ENCODE measurements at regions not wholly inside any gene's neighbourhood (a gene's known extent, or its start where the extent isn't known, plus 50 kb on each side); places are given as distances from the start of the nearest gene placed in this dataset.

DNA sequence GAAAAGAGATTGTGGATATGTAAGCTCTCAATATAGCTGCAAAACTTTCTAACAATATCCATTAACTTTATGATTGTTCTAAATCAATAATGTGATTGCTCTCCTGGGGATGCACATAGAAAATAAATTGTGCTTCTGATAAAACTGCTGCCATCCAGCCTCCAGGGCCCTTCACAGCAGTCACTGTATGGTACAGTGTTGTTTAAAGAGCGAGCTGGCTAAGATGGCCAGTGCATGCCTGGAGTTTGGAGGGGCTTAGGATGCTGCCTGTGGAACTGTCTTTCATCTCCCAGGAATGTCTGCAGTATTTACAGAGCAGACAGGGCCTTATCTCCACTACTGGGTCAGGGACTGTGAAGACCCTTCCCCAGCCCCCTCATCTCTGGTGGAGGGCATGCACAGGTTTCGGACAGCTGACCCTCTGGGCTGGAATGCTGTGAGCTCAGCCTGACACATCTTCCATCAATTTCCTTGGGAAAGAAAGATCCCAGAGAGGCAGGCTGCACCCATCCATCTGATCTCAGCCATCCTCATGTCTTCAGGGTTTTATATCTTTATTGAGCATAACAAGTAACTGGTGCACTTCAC is 137.0 kb downstream of the PLPP3 start (continued):
- TF ChIP-seq KAT8 (CRISPR knock-in tag; IDR thresholded peaks at IDR 0.05) (no peak), ZNF33B (CRISPR knock-in tag; IDR thresholded peaks at IDR 0.05) (no peak)

DNA sequence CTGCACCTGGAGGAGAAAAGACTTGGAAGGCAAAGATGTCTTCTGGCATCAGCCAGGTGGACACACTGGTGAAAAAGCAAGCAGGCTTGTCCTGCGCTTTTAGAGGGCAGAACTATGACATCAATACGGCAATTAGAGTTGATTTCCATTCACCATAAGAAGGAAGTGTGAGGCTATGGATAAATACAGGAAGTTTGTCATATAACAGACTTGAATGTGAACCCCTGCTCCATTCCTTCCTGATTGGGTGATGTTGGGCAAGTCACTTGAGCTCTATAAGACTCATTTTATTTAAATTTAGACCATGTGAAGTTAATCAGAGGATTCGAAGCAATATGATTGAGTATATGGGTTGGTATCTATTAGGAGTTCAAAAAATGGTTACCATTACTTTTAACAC is 137.8 kb downstream of the PLPP3 start:
- no peak for ATAC-seq

More for the DNA sequence above, 137.8 kb downstream of the PLPP3 start:
- Histone ChIP-seq H3K4me3 (replicated peaks in 1 of 3; ENCODE audit: insufficient read depth in 1 of 3, low read depth in 2 of 3, low read length in 3 of 3) (no peak overlapping the region), H3K9ac (ENCODE audit: insufficient read depth, low read depth, low read length) (no peak overlapping the region), H3K9me3 (ENCODE audit: low read length) (no peaks in the 10 kb centered on the region), H4K20me1 (ENCODE audit: insufficient read depth, low read length) (no peaks in the 10 kb centered on the region), H3K27me3 (ENCODE audit: control insufficient read depth in 1 of 2, insufficient read depth in 2 of 2, low read length in 2 of 2) (no peaks in the 10 kb centered on the region), H2AFZ (ENCODE audit: low read length) (no peak overlapping the region), H3K27ac (ENCODE audit: extremely low read length, insufficient read depth, low read length) (no peak overlapping the region), H3K36me3 (replicated peaks in 1 of 2; ENCODE audit: control insufficient read depth in 1 of 2, insufficient read depth in 2 of 2, low read length in 2 of 2) (no peaks in the 10 kb centered on the region), H3K79me2 (ENCODE audit: insufficient read depth, low read length) (no peaks in the 10 kb centered on the region), H3K4me1 (ENCODE audit: insufficient read depth, low read length) (peaks cover 82% of the 10 kb centered on the region), H3K4me2 (ENCODE audit: low read depth, low read length) (no peak overlapping the region)
- no peak for TF ChIP-seq PHF5A (CRISPR knock-in tag; IDR thresholded peaks at IDR 0.05; ENCODE audit: low read depth, unreplicated experiment)
- no peak for TF ChIP-seq EED (CRISPR knock-in tag; IDR thresholded peaks at IDR 0.05)
- no peak for TF ChIP-seq PITX1 (CRISPR knock-in tag; IDR thresholded peaks at IDR 0.05)
- no peak for TF ChIP-seq LCORL (IDR thresholded peaks at IDR 0.05)
- TF ChIP-seq LCORL (CRISPR knock-in tag; IDR thresholded peaks at IDR 0.05), result no peak
- no peak for TF ChIP-seq RORA (CRISPR knock-in tag; IDR thresholded peaks at IDR 0.05)
- TF ChIP-seq, protein P1, sequence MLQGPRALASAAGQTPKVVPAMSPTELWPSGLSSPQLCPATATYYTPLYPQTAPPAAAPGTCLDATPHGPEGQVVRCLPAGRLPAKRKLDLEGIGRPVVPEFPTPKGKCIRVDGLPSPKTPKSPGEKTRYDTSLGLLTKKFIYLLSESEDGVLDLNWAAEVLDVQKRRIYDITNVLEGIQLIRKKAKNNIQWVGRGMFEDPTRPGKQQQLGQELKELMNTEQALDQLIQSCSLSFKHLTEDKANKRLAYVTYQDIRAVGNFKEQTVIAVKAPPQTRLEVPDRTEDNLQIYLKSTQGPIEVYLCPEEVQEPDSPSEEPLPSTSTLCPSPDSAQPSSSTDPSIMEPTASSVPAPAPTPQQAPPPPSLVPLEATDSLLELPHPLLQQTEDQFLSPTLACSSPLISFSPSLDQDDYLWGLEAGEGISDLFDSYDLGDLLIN (CRISPR knock-in tag; IDR thresholded peaks at IDR 0.05; ENCODE audit: borderline replicate concordance), result no peak
- in situ Hi-C loops (cut with HindIII; ENCODE audit: extremely low pct_ligation_motif_present, low pct_unique_long_range_greater_than_20kb), result no loop called here
- intact Hi-C loops (cut with micrococcal nuclease; ENCODE audit: unreplicated experiment), result no loop called here
- no peak for FAIRE-seq
- ChIA-PET POLR2A (no interaction called here), CTCF (ENCODE audit: low intra/inter-chr PET ratio, low total read pairs) (no interaction called here)
- 98% methylated on average over 3 of the region's 3 CpGs for WGBS (ENCODE audit: low lambda C conversion rate)
- DNase-seq (ENCODE audit: low spot score), result no peak
- BruUV-seq (replicated peaks), result no TSS peak
